Hepatocyte (in vitro differentiated cells): ENCODE measurements at regions not wholly inside any gene's neighbourhood (a gene's known extent, or its start where the extent isn't known, plus 50 kb on each side); places are given as distances from the start of the nearest gene placed in this dataset.
A peak's percentile ranks its signal among the peaks of the same experiment; 100 is the strongest.
"Not testable (repeated sequence)": the region's sequence is repeated elsewhere in the genome, so short reads cannot be mapped to it uniquely, and the experiment has no call there.

ENCODE experiments used
- DNase-seq: peaks from one replicate; pipeline ENCODE4 v3.0.0-alpha.2; 2016; ENCODE audit warnings: low spot score
- H2AFZ ChIP-seq: fragments of 200-600 bp; sonication (generic); 2 replicates; pipeline ENCODE4 v1.6.0; 2016; ENCODE audit warnings: antibody characterized with exemption, mild to moderate bottlenecking
- H3K27ac ChIP-seq: fragments of 200-600 bp; sonication (generic); 2 replicates; pipeline ENCODE4 v1.5.1; 2016; ENCODE audit warnings: mild to moderate bottlenecking
- H3K27me3 ChIP-seq: fragments of 200-600 bp; sonication (generic); 2 replicates; pipeline ENCODE4 v1.6.1; 2016
- H3K36me3 ChIP-seq: fragments of 200-600 bp; sonication (generic); replicated peaks from 2 replicates; pipeline ENCODE4 v1.5.1; 2016; ENCODE audit warnings: low read depth; ENCODE audit not compliant: insufficient read depth
- H3K4me1 ChIP-seq: fragments of 200-600 bp; sonication (generic); 2 replicates; pipeline ENCODE4 v1.5.1; 2016; ENCODE audit warnings: mild to moderate bottlenecking, moderate library complexity; ENCODE audit not compliant: insufficient read depth
- H3K4me2 ChIP-seq: fragments of 200-600 bp; sonication (generic); 2 replicates; pipeline ENCODE4 v1.6.0; 2016
- H3K4me3 ChIP-seq: fragments of 200-600 bp; sonication (generic); 2 replicates; pipeline ENCODE4 v1.5.1; 2016; ENCODE audit warnings: mild to moderate bottlenecking
- H3K79me2 ChIP-seq: fragments of 200-600 bp; sonication (generic); 2 replicates; pipeline ENCODE4 v1.6.0; 2017; ENCODE audit warnings: mild to moderate bottlenecking
- H3K9me2 ChIP-seq: fragments of 200-600 bp; sonication (generic); replicated peaks from 2 replicates; pipeline ENCODE4 v1.6.0; 2017; ENCODE audit warnings: mild to moderate bottlenecking; ENCODE audit not compliant: insufficient read depth
- H3K9me3 ChIP-seq: fragments of 200-600 bp; sonication (generic); 2 replicates; pipeline ENCODE4 v1.5.1; 2016; ENCODE audit warnings: low read depth, mild to moderate bottlenecking
- H4K20me1 ChIP-seq: fragments of 200-600 bp; sonication (generic); 2 replicates; pipeline ENCODE4 v1.6.0; 2016; ENCODE audit warnings: mild to moderate bottlenecking; ENCODE audit not compliant: insufficient read depth, poor library complexity, severe bottlenecking
- CTCF ChIP-seq: fragments of 200-600 bp; sonication (generic); IDR thresholded peaks from 2 replicates; pipeline ENCODE4 v1.5.1; 2016; ENCODE audit warnings: antibody characterized with exemption, mild to moderate bottlenecking; ENCODE audit not compliant: poor library complexity
- EZH2 ChIP-seq: fragments of 200-600 bp; sonication (generic); IDR thresholded peaks from 2 replicates; pipeline ENCODE4 v1.6.1; 2016; ENCODE audit warnings: antibody characterized with exemption, mild to moderate bottlenecking, borderline replicate concordance
- EZH2phosphoT487 ChIP-seq: fragments of 200-600 bp; sonication (generic); IDR thresholded peaks from one replicate; pipeline ENCODE4 v1.6.1; 2018; ENCODE audit warnings: antibody characterized with exemption, mild to moderate bottlenecking, low read depth, moderate library complexity; ENCODE audit not compliant: unreplicated experiment, severe bottlenecking
- WGBS: methylation state at CpG from one replicate; pipeline ENCODE4 v1.1.6; 2016; ENCODE audit warnings: low lambda C conversion rate; ENCODE audit errors: missing lambda C conversion rate; 5-methylcytosine and 5-hydroxymethylcytosine counted together

GRCh38 chr21:15638856-15639549 is 90.8 kb upstream of the USP25 start:
- Histone ChIP-seq H4K20me1 (no peaks in the 10 kb centered on the region), H3K9me2 (no peaks in the 10 kb centered on the region), H3K27me3 (no peaks in the 10 kb centered on the region), H3K9me3 (no peaks in the 10 kb centered on the region), H3K4me1 (peaks cover 9% of the 10 kb centered on the region), H3K79me2 (no peaks in the 10 kb centered on the region), H3K4me2 (peak overlapping the region; percentile 52), H3K4me3 (no peak overlapping the region), H2AFZ (no peak overlapping the region), H3K36me3 (no peaks in the 10 kb centered on the region), H3K27ac (peak overlapping the region; percentile 67)
- TF ChIP-seq EZH2 (no peak), EZH2phosphoT487 (no peak), CTCF (no peak)
- WGBS = 68% methylated on average over 8 of the region's 8 CpGs
- DNase-seq = peak; percentile 55

GRCh38 chr21:15640113-15640512 is 89.7 kb upstream of the USP25 start:
- not testable (repeated sequence) for H3K4me2 ChIP-seq, H3K9me2 ChIP-seq, H3K27ac ChIP-seq, H3K27me3 ChIP-seq, H3K79me2 ChIP-seq, H2AFZ ChIP-seq, H4K20me1 ChIP-seq, H3K4me3 ChIP-seq, H3K9me3 ChIP-seq, H3K36me3 ChIP-seq, DNase-seq, H3K4me1 ChIP-seq
- 92% methylated on average over 3 of the region's 3 CpGs for WGBS

- no peak for TF ChIP-seq EZH2
- TF ChIP-seq EZH2phosphoT487 = no peak
- TF ChIP-seq CTCF = no peak
- Histone ChIP-seq H3K36me3 (no peaks in the 10 kb centered on the region), H3K27me3 (no peaks in the 10 kb centered on the region), H3K9me2 (no peaks in the 10 kb centered on the region), H3K79me2 (no peaks in the 10 kb centered on the region), H3K4me1 (peaks cover 6% of the 10 kb centered on the region), H3K4me2 (no peak overlapping the region), H4K20me1 (no peaks in the 10 kb centered on the region), H3K27ac (no peak overlapping the region), H3K4me3 (no peak overlapping the region), H3K9me3 (no peaks in the 10 kb centered on the region), H2AFZ (no peak overlapping the region)
- WGBS = 84% methylated on average over 3 of the region's 3 CpGs
- no peak for DNase-seq
Measured at GRCh38 chr21:15644489-15644888, 85.3 kb upstream of the USP25 start.

- no peak for DNase-seq
- Histone ChIP-seq H4K20me1 (no peaks in the 10 kb centered on the region), H3K9me2 (no peaks in the 10 kb centered on the region), H3K4me1 (peaks cover 4% of the 10 kb centered on the region), H2AFZ (no peak overlapping the region), H3K27me3 (no peaks in the 10 kb centered on the region), H3K27ac (no peak overlapping the region), H3K4me3 (no peak overlapping the region), H3K4me2 (no peak overlapping the region), H3K36me3 (no peaks in the 10 kb centered on the region), H3K79me2 (no peaks in the 10 kb centered on the region), H3K9me3 (no peaks in the 10 kb centered on the region)
- WGBS = 91% methylated on average over 4 of the region's 4 CpGs
- TF ChIP-seq CTCF = no peak
- no peak for TF ChIP-seq EZH2phosphoT487
- TF ChIP-seq EZH2 = no peak
Measured at GRCh38 chr21:15645830-15646229, 84.0 kb upstream of the USP25 start.
